K562 (cell line): ENCODE measurements at regions not wholly inside any gene's neighbourhood (a gene's known extent, or its start where the extent isn't known, plus 50 kb on each side); places are given as distances from the start of the nearest gene placed in this dataset.

Experiments
- ATAC-seq: fragments of 200-7000 bp; cut with Tn5 transposase; 3 replicates; pipeline ENCODE4 v1.9.1; 2020; ENCODE audit warnings: moderate library complexity
- BruUV-seq: library from RNA; stranded (reverse); fragments of 400-500 nt; replicated peaks from 2 replicates; lab custom pipeline; 2021; lab: Mats Ljungman, UMichigan
- CTCF ChIA-PET: fragments of 300-600 bp; formaldehyde crosslinking; extraction: SDS; loops from one replicate; lab custom pipeline; 2021; ENCODE audit warnings: low intra/inter-chr PET ratio; lab: Yijun Ruan, JAX
- POLR2A ChIA-PET: fragments of 300-600, 350-650 bp; sonication (Branson Sonifier 250); formaldehyde crosslinking; extraction: SDS; loops from one replicate; lab custom pipeline; 2021; ENCODE audit warnings: antibody characterized with exemption, inconsistent platforms; lab: Yijun Ruan, JAX
- DNase-seq, 4 experiments: peaks; one replicate each; pipeline versions ENCODE4 v3.0.0 to v3.0.0-alpha.2; 2011 to 2018; ENCODE audit warnings: low spot score in 3 of 4, mixed read lengths in 3 of 4; ENCODE audit errors: extremely low read depth in 1 of 4
- FAIRE-seq: peaks from 2 replicates; lab custom pipeline; 2011; peaks lifted over from hg19 to GRCh38; lab: Jason Lieb, UNC
- H2AFZ ChIP-seq: 2 replicates; pipeline ENCODE4 v1.6.0; 2011; ENCODE audit warnings: low read depth, low read length, control low read depth, inconsistent platforms
- H3K27ac ChIP-seq: fragments of 200-600 bp; 3 replicates; pipeline ENCODE4 v1.8.0; 2011; ENCODE audit warnings: low read depth, mild to moderate bottlenecking, control low read depth, inconsistent platforms, low read length, moderate library complexity, mixed read lengths; ENCODE audit errors: extremely low read depth
- H3K27me3 ChIP-seq, 2 experiments: fragments of 300-600 bp in 1 of 2; 2 replicates in 1 of 2; 3 replicates in 1 of 2; pipeline versions ENCODE4 v1.6.0 to v1.8.0; 2011; ENCODE audit warnings: inconsistent platforms in 2 of 2, low read length in 2 of 2, mild to moderate bottlenecking in 1 of 2, mixed read lengths in 1 of 2, moderate library complexity in 1 of 2; ENCODE audit not compliant: control insufficient read depth in 2 of 2, insufficient read depth in 2 of 2
- H3K36me3 ChIP-seq: fragments of 300-600 bp; 3 replicates; pipeline ENCODE4 v1.8.0; 2011; ENCODE audit warnings: mild to moderate bottlenecking, low read length, inconsistent platforms; ENCODE audit not compliant: control insufficient read depth, insufficient read depth
- H3K4me1 ChIP-seq, 2 experiments: fragments of 200-600 bp in 1 of 2; replicated peaks in 1 of 2; 2 replicates in 1 of 2; 3 replicates in 1 of 2; pipeline versions ENCODE4 v1.5.1 to v1.8.0; 2011; ENCODE audit warnings: inconsistent platforms in 2 of 2, low read length in 2 of 2, mild to moderate bottlenecking in 1 of 2, mixed read lengths in 1 of 2, moderate library complexity in 1 of 2; ENCODE audit not compliant: control insufficient read depth in 2 of 2, insufficient read depth in 2 of 2
- H3K4me2 ChIP-seq: 2 replicates; pipeline ENCODE4 v1.6.1; 2011; ENCODE audit warnings: low read length, control low read depth, inconsistent platforms, mixed read lengths; ENCODE audit not compliant: insufficient read depth
- H3K4me3 ChIP-seq: fragments of 200-600 bp; sonication (generic), shearing (Covaris generic); 2 replicates; pipeline ENCODE4 v1.5.1; 2016; ENCODE audit warnings: control low read depth, inconsistent platforms
- H3K79me2 ChIP-seq: fragments of 200-600 bp; 3 replicates; pipeline ENCODE4 v1.8.0; 2011; ENCODE audit warnings: low read length, inconsistent platforms; ENCODE audit not compliant: control insufficient read depth, insufficient read depth
- H3K9ac ChIP-seq, 2 experiments: 2 replicates each; pipeline versions ENCODE4 v1.6.0 to v1.6.1; 2011; ENCODE audit warnings: low read depth in 2 of 2, low read length in 2 of 2, control low read depth in 1 of 2, inconsistent platforms in 1 of 2, mild to moderate bottlenecking in 1 of 2, mixed read lengths in 1 of 2; ENCODE audit not compliant: insufficient read depth in 1 of 2
- H3K9me1 ChIP-seq: one replicate; pipeline ENCODE4 v1.6.0; 2011; ENCODE audit warnings: inconsistent platforms, mild to moderate bottlenecking, low read length, moderate library complexity; ENCODE audit not compliant: control insufficient read depth, insufficient read depth
- H3K9me3 ChIP-seq: replicated peaks from 2 replicates; pipeline ENCODE4 v1.5.1; 2011; ENCODE audit warnings: low read depth, low read length, inconsistent platforms; ENCODE audit not compliant: control insufficient read depth, insufficient read depth
- H4K20me1 ChIP-seq: replicated peaks from 2 replicates; pipeline ENCODE4 v1.6.1; 2011; ENCODE audit warnings: low read length, inconsistent platforms, mixed read lengths; ENCODE audit not compliant: control insufficient read depth, insufficient read depth
- CAMTA2 ChIP-seq: fragments of 250-450 bp; sonication (Bioruptor Pico); conservative IDR thresholded peaks from 2 replicates; pipeline ENCODE4 v1.5.1; 2022
- ETV6 ChIP-seq, 3 experiments: fragments of 150-350 bp in 1 of 3; sonication (generic) in 1 of 3; formaldehyde crosslinking in 1 of 3; IDR thresholded peaks; 2 replicates each; pipeline versions ENCODE4 v1.6.1 to v1.8.0; 2014 to 2022; ENCODE audit warnings: borderline replicate concordance in 2 of 3, low read depth in 2 of 3, antibody characterized with exemption in 1 of 3, low read length in 1 of 3, mild to moderate bottlenecking in 1 of 3, missing genetic modification reagents in 1 of 3
- NFATC3 ChIP-seq: fragments of 450-650 bp; IDR thresholded peaks from 2 replicates; pipeline ENCODE4 v1.6.1; 2017; ENCODE audit warnings: mild to moderate bottlenecking
- ZC3H8 ChIP-seq: fragments of 450-650 bp; IDR thresholded peaks from 2 replicates; pipeline ENCODE4 v1.6.1; 2017
- ZNF584 ChIP-seq: fragments of 200-800 bp; sonication (Bioruptor generic); IDR thresholded peaks from 2 replicates; pipeline ENCODE4 v1.6.1; 2016; ENCODE audit warnings: low read depth, mild to moderate bottlenecking, missing genetic modification characterization, missing compliant biosample characterization
- ZSCAN32 ChIP-seq: fragments of 450-650 bp; formaldehyde crosslinking; IDR thresholded peaks from 2 replicates; pipeline ENCODE4 v1.4.0; 2020; ENCODE audit warnings: mild to moderate bottlenecking, moderate library complexity
- WGBS: fragments of 100-300 bp; shearing (Covaris generic); methylation state at CpG from one replicate; pipeline ENCODE4 v1.1.6; 2016; ENCODE audit warnings: low coverage, mixed read lengths; ENCODE audit not compliant: insufficient coverage; ENCODE audit errors: missing lambda C conversion rate; 5-methylcytosine and 5-hydroxymethylcytosine counted together
- in situ Hi-C: fragments of 300-500 bp; cut with MboI; formaldehyde crosslinking; loops from 4 replicates; pipeline ENCODE4 v1.15.0; 2018; ENCODE audit warnings: inconsistent platforms, mixed read lengths
- intact Hi-C: fragments of 100-400 bp; cut with micrococcal nuclease; formaldehyde crosslinking; loops from 2 replicates; pipeline ENCODE4 v1.14.2; 2022
- TF ChIP-seq, protein P1 (sequence below): IDR thresholded peaks from 3 replicates; pipeline ENCODE4 v1.6.1; 2011; ENCODE audit warnings: borderline replicate concordance, mild to moderate bottlenecking; ENCODE audit not compliant: insufficient read length, insufficient read depth
- TF ChIP-seq, protein P2 (sequence below): fragments of 250-450 bp; sonication (Bioruptor Pico); IDR thresholded peaks from 2 replicates; pipeline ENCODE4 v1.5.0; 2020; ENCODE audit warnings: mild to moderate bottlenecking, borderline replicate concordance

DNA sequence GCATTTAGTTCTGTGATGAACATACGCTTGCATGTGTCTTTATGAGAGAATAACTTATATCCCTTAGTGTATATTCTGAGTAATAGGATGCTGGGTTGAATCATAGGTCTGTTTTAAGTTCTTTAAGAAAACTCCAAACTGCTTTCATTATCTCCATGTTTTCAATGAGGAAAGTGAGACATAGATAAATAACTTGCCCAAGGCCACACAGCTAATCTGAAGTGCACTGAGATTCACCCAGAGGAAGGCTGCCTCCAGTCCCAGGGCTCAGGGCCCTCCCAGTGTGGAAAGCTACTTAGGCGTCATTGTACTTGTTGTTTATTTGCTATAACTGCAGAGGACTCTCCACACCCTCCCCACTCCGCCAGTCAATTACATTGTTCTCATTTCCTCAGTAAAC is 126.7 kb downstream of the INHBA start:
- TF ChIP-seq ETV6 (IDR thresholded peaks at IDR 0.05; ENCODE audit: borderline replicate concordance in 1 of 2, low read depth in 2 of 2, low read length in 1 of 2) (no peak), ETV6 (CRISPR knock-in tag; IDR thresholded peaks at IDR 0.05; ENCODE audit: borderline replicate concordance) (no peak), ZNF584 (no peak), CAMTA2 (CRISPR knock-in tag) (no peak), ZC3H8 (no peak), NFATC3 (no peak), ZSCAN32 (CRISPR knock-in tag) (no peak)
- TF ChIP-seq, protein P1, sequence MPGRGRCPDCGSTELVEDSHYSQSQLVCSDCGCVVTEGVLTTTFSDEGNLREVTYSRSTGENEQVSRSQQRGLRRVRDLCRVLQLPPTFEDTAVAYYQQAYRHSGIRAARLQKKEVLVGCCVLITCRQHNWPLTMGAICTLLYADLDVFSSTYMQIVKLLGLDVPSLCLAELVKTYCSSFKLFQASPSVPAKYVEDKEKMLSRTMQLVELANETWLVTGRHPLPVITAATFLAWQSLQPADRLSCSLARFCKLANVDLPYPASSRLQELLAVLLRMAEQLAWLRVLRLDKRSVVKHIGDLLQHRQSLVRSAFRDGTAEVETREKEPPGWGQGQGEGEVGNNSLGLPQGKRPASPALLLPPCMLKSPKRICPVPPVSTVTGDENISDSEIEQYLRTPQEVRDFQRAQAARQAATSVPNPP: no peak
- TF ChIP-seq, protein P2, sequence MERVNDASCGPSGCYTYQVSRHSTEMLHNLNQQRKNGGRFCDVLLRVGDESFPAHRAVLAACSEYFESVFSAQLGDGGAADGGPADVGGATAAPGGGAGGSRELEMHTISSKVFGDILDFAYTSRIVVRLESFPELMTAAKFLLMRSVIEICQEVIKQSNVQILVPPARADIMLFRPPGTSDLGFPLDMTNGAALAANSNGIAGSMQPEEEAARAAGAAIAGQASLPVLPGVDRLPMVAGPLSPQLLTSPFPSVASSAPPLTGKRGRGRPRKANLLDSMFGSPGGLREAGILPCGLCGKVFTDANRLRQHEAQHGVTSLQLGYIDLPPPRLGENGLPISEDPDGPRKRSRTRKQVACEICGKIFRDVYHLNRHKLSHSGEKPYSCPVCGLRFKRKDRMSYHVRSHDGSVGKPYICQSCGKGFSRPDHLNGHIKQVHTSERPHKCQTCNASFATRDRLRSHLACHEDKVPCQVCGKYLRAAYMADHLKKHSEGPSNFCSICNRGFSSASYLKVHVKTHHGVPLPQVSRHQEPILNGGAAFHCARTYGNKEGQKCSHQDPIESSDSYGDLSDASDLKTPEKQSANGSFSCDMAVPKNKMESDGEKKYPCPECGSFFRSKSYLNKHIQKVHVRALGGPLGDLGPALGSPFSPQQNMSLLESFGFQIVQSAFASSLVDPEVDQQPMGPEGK (CRISPR knock-in tag): no peak
- Histone ChIP-seq H3K4me2 (no peak overlapping the region), H2AFZ (no peak overlapping the region), H4K20me1 (no peaks in the 10 kb centered on the region), H3K36me3 (no peaks in the 10 kb centered on the region), H3K9me3 (no peaks in the 10 kb centered on the region), H3K4me1 (no peaks in the 10 kb centered on the region), H3K27me3 (no peaks in the 10 kb centered on the region), H3K79me2 (no peaks in the 10 kb centered on the region), H3K9me1 (no peaks in the 10 kb centered on the region), H3K4me3 (no peak overlapping the region), H3K9ac (no peak overlapping the region), H3K27ac (no peak overlapping the region)
- BruUV-seq: no TSS peak
- in situ Hi-C loops: no loop called here
- POLR2A ChIA-PET: no interaction called here
- FAIRE-seq (no peak), ATAC-seq (no peak), DNase-seq (no peak)
- 0% methylated on average over 3 of the region's 3 CpGs for WGBS
- CTCF ChIA-PET: no interaction called here
- intact Hi-C loops: no loop called here
